A673 (cell line): ENCODE measurements at regions not wholly inside any gene's neighbourhood (a gene's known extent, or its start where the extent isn't known, plus 50 kb on each side); places are given as distances from the start of the nearest gene placed in this dataset.

Source experiments
- BruUV-seq: library from RNA; stranded (reverse); fragments of 400-500 nt; replicated peaks from 2 replicates; lab custom pipeline; 2021; lab: Mats Ljungman, UMichigan
- CTCF ChIA-PET: fragments of 300-600 bp; sonication (Branson Sonifier 250); formaldehyde crosslinking; loops from one replicate; lab custom pipeline; 2022; ENCODE audit warnings: antibody characterized with exemption; lab: Charles Lee
- POLR2A ChIA-PET: fragments of 300-600 bp; sonication (Branson Sonifier 250); formaldehyde crosslinking; loops from one replicate; lab custom pipeline; 2022; ENCODE audit warnings: antibody characterized with exemption; ENCODE audit not compliant: low non-redundant PET; lab: Charles Lee
- DNase-seq: peaks from one replicate; pipeline ENCODE4 v3.0.0-alpha.2; 2015; ENCODE audit warnings: low spot score
- H3K27ac ChIP-seq: fragments of 200-600 bp; sonication (generic); 2 replicates; pipeline ENCODE4 v1.5.1; 2016; ENCODE audit warnings: mixed run types, low read depth, mild to moderate bottlenecking, mixed read lengths, antibody characterized with exemption, low read length; ENCODE audit not compliant: poor library complexity, severe bottlenecking
- H3K27me3 ChIP-seq: fragments of 200-600 bp; sonication (generic); replicated peaks from 2 replicates; pipeline ENCODE4 v1.6.1; 2017; ENCODE audit warnings: mixed run types, low read depth, mild to moderate bottlenecking, mixed read lengths, antibody characterized with exemption, low read length; ENCODE audit not compliant: insufficient read depth, poor library complexity
- H3K36me3 ChIP-seq: fragments of 200-600 bp; sonication (generic); 2 replicates; pipeline ENCODE4 v1.6.1; 2016; ENCODE audit warnings: mixed run types, mild to moderate bottlenecking, mixed read lengths, antibody characterized with exemption, low read length; ENCODE audit not compliant: insufficient read depth, poor library complexity, severe bottlenecking
- H3K4me1 ChIP-seq: fragments of 200-600 bp; sonication (generic); 2 replicates; pipeline ENCODE4 v1.6.1; 2017; ENCODE audit warnings: mixed run types, mild to moderate bottlenecking, mixed read lengths, antibody characterized with exemption, low read length; ENCODE audit not compliant: insufficient read depth, poor library complexity, severe bottlenecking
- H3K4me3 ChIP-seq: fragments of 200-600 bp; sonication (generic); 2 replicates; pipeline ENCODE4 v1.5.1; 2016; ENCODE audit warnings: low read depth, mixed run types, mild to moderate bottlenecking, mixed read lengths, low read length; ENCODE audit not compliant: poor library complexity, severe bottlenecking
- H3K9me3 ChIP-seq: fragments of 200-600 bp; sonication (generic); 2 replicates; pipeline ENCODE4 v1.6.1; 2016; ENCODE audit warnings: mixed run types, low read depth, mild to moderate bottlenecking, mixed read lengths, antibody characterized with exemption, low read length; ENCODE audit not compliant: poor library complexity, severe bottlenecking
- EZH2 ChIP-seq: fragments of 200-600 bp; sonication (generic); IDR thresholded peaks from 2 replicates; pipeline ENCODE4 v1.6.1; 2017; ENCODE audit warnings: borderline replicate concordance, low read depth, mild to moderate bottlenecking, mixed read lengths, antibody characterized with exemption, low read length; ENCODE audit not compliant: poor library complexity, severe bottlenecking
- intact Hi-C: fragments of 100-400 bp; cut with micrococcal nuclease; formaldehyde crosslinking; loops from one replicate; pipeline ENCODE4 v1.10.0; 2022; ENCODE audit not compliant: unreplicated experiment
- TF ChIP-seq, protein P1 (sequence below): fragments of 300-800, 200-600 bp; sonication (generic); conservative IDR thresholded peaks from 2 replicates; pipeline ENCODE4 v1.5.1; 2017; ENCODE audit warnings: low read depth, mild to moderate bottlenecking, antibody characterized with exemption, low read length, moderate library complexity, mixed read lengths

DNA sequence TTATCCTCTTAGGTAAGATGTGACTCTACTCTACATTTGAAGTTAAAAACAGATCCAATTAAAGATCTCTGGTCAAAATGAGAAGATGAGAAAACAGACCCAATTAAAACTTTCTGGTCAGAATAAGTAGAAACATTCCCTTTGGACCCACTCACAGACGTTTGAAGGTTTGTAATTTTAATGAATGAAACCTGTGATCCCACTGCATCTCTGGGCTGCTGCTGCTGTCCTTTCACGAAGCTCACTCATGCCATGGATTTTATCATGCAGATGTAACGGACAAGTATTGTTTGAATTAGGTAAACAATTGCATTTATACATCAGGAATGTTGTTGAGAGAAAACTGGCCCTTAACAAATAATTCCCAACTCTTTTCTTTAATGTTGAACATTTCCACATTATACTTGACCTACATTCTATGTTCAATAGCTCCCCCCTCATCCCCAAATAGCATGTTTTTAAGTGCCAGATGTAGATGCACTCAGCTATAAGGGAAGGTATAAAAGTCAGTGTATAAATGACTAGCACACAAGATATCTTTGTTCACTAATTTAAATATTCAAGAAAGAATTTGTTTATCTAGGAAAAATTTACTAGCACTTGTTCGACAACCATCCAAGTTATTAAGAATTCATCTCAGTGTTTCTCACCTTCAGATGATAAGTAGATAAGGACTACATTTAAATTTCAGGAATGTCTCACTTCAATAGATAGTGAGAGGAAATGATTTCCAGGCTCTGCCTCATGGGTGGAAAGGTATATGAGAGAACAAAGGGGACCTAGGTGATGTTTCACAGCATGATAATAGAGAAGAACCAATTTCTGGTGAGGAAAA lies 202.3 kb upstream of the LMNTD1 start:
- POLR2A ChIA-PET: no interaction called here
- H3K4me1 ChIP-seq: no peaks in the 10 kb centered on the region
- H3K4me3 ChIP-seq: no peak overlapping the region
- CTCF ChIA-PET: no interaction called here
- intact Hi-C loops: no loop called here
- no peak overlapping the region for H3K27ac ChIP-seq
- BruUV-seq: no TSS peak
- no peak for TF ChIP-seq EZH2
- TF ChIP-seq, protein P1, sequence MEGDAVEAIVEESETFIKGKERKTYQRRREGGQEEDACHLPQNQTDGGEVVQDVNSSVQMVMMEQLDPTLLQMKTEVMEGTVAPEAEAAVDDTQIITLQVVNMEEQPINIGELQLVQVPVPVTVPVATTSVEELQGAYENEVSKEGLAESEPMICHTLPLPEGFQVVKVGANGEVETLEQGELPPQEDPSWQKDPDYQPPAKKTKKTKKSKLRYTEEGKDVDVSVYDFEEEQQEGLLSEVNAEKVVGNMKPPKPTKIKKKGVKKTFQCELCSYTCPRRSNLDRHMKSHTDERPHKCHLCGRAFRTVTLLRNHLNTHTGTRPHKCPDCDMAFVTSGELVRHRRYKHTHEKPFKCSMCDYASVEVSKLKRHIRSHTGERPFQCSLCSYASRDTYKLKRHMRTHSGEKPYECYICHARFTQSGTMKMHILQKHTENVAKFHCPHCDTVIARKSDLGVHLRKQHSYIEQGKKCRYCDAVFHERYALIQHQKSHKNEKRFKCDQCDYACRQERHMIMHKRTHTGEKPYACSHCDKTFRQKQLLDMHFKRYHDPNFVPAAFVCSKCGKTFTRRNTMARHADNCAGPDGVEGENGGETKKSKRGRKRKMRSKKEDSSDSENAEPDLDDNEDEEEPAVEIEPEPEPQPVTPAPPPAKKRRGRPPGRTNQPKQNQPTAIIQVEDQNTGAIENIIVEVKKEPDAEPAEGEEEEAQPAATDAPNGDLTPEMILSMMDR: no peak
- no peak for DNase-seq
- H3K36me3 ChIP-seq: no peaks in the 10 kb centered on the region
- no peaks in the 10 kb centered on the region for H3K9me3 ChIP-seq
- no peaks in the 10 kb centered on the region for H3K27me3 ChIP-seq

DNA sequence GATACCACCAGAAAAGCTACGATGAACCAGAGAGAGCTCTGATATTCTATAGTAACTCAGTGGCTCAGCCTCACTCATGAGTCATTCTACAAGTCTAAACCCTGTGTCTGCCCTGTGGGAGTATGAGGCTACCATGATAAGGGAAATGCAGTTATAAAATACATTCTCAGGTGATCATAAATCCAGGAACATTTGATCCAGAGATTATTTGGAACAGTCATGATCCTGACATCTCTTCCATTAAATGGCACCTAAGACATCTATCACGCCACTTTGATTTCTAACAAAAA lies 202.6 kb upstream of the RASSF8 start:
- Histone ChIP-seq H3K9me3 (no peaks in the 10 kb centered on the region), H3K4me3 (no peak overlapping the region), H3K36me3 (no peaks in the 10 kb centered on the region), H3K27ac (no peak overlapping the region), H3K4me1 (no peaks in the 10 kb centered on the region), H3K27me3 (no peaks in the 10 kb centered on the region)
- ChIA-PET CTCF (no interaction called here), POLR2A (no interaction called here)
- intact Hi-C loops: no loop called here
- no peak for TF ChIP-seq EZH2
- TF ChIP-seq, protein P1: no peak
- BruUV-seq: no TSS peak
- DNase-seq: no peak

DNA sequence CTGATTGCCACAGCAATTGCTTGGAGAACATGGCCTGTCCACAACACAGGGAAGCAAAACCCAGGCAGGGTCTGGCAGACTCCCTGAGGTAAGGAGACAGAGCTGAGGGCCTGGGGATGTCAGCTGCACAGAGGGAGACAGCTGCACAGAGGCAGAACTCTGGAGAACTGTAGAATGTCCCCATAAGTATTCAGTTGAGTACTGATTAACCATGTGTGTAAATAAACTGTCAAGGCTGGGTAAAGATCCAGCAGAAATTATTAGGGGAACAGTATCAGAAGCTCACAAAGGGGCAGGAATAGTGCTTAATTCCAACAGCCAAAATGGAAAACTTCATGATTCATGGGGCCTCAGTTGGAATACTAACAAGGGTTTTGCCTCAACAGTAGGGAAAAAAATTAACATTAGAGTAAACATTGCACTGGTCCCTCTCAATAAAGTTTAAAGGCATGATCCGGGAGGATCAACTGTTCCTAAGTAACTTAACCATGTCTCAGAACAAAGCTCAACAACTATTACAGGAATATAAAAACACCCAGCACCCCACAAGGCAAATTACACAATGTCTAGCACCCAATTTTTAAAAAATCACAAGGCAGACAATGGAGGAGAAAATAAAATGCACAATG lies 201.3 kb upstream of the RASSF8 start:
- Histone ChIP-seq H3K4me1 (no peaks in the 10 kb centered on the region), H3K27me3 (no peaks in the 10 kb centered on the region), H3K36me3 (no peaks in the 10 kb centered on the region), H3K9me3 (no peaks in the 10 kb centered on the region), H3K27ac (no peak overlapping the region), H3K4me3 (no peak overlapping the region)
- POLR2A ChIA-PET: no interaction called here
- no TSS peak for BruUV-seq
- CTCF ChIA-PET: no interaction called here
- no peak for DNase-seq
- TF ChIP-seq, protein P1: no peak
- no peak for TF ChIP-seq EZH2
- intact Hi-C loops: no loop called here
